OCI-LY7 (cell line): ENCODE measurements at regions not wholly inside any gene's neighbourhood (a gene's known extent, or its start where the extent isn't known, plus 50 kb on each side); places are given as distances from the start of the nearest gene placed in this dataset.

Source experiments
- BruUV-seq: library from RNA; stranded (reverse); fragments of 400-500 nt; replicated peaks from 2 replicates; lab custom pipeline; 2021; lab: Mats Ljungman, UMichigan
- CTCF ChIA-PET: fragments of 300-600 bp; sonication (Branson Sonifier 250); formaldehyde crosslinking; loops from one replicate; lab custom pipeline; 2022; ENCODE audit warnings: antibody characterized with exemption; ENCODE audit not compliant: unreplicated experiment; lab: Charles Lee
- POLR2A ChIA-PET: fragments of 300-600 bp; sonication (Branson Sonifier 250); formaldehyde crosslinking; loops from one replicate; lab custom pipeline; 2022; ENCODE audit warnings: antibody characterized with exemption; lab: Charles Lee
- DNase-seq: peaks from one replicate; pipeline ENCODE4 v3.0.0-alpha.2; 2015; ENCODE audit warnings: low spot score
- H2AFZ ChIP-seq: fragments of 200-600 bp; sonication (generic), shearing (Covaris generic); 2 replicates; pipeline ENCODE4 v1.6.1; 2014; ENCODE audit warnings: mild to moderate bottlenecking, antibody characterized with exemption, low read length, moderate library complexity
- H3K27ac ChIP-seq: fragments of 200-600 bp; sonication (generic); 2 replicates; pipeline ENCODE4 v1.5.1; 2014; ENCODE audit warnings: mixed run types, low read depth, mild to moderate bottlenecking, moderate library complexity, low read length, inconsistent platforms; ENCODE audit not compliant: poor library complexity, severe bottlenecking
- H3K36me3 ChIP-seq: fragments of 200-600 bp; sonication (generic); 2 replicates; pipeline ENCODE4 v1.6.1; 2014; ENCODE audit warnings: mild to moderate bottlenecking, antibody characterized with exemption, low read length, moderate library complexity, mixed read lengths; ENCODE audit not compliant: insufficient read depth
- H3K4me1 ChIP-seq: fragments of 200-600 bp; sonication (generic); 2 replicates; pipeline ENCODE4 v1.5.1; 2014; ENCODE audit warnings: mild to moderate bottlenecking, low read length; ENCODE audit not compliant: insufficient read depth, poor library complexity, severe bottlenecking
- H3K4me2 ChIP-seq: fragments of 200-600 bp; sonication (generic); 2 replicates; pipeline ENCODE4 v1.6.1; 2014; ENCODE audit warnings: mild to moderate bottlenecking, low read length
- H3K4me3 ChIP-seq: fragments of 200-600 bp; sonication (generic); 2 replicates; pipeline ENCODE4 v1.5.1; 2014; ENCODE audit warnings: mild to moderate bottlenecking, low read depth, low read length; ENCODE audit not compliant: poor library complexity, severe bottlenecking
- H3K79me2 ChIP-seq: fragments of 200-600 bp; sonication (generic); 2 replicates; pipeline ENCODE4 v1.6.1; 2016; ENCODE audit warnings: low read depth, mild to moderate bottlenecking, low read length, moderate library complexity, mixed read lengths; ENCODE audit not compliant: insufficient read depth
- H3K9me2 ChIP-seq: fragments of 200-600 bp; sonication (generic); 2 replicates; pipeline ENCODE4 v1.6.1; 2016; ENCODE audit warnings: mild to moderate bottlenecking, low read length, mixed read lengths; ENCODE audit not compliant: insufficient read depth
- H3K9me3 ChIP-seq: fragments of 200-600 bp; sonication (generic); 2 replicates; pipeline ENCODE4 v1.6.1; 2014; ENCODE audit warnings: mild to moderate bottlenecking, mixed run types, low read length, mixed read lengths
- H4K20me1 ChIP-seq: fragments of 200-600 bp; sonication (generic); 2 replicates; pipeline ENCODE4 v1.6.1; 2014; ENCODE audit warnings: mild to moderate bottlenecking, antibody characterized with exemption, low read length, moderate library complexity, mixed read lengths; ENCODE audit not compliant: insufficient read depth
- CTCF ChIP-seq: fragments of 200-600 bp; sonication (generic); conservative IDR thresholded peaks from 2 replicates; pipeline ENCODE4 v1.5.1; 2014; ENCODE audit warnings: mild to moderate bottlenecking, antibody characterized with exemption, low read length, moderate library complexity, mixed read lengths
- EZH2phosphoT487 ChIP-seq: fragments of 200-600 bp; sonication (generic); IDR thresholded peaks from 2 replicates; pipeline ENCODE4 v1.6.1; 2018; ENCODE audit warnings: low read depth, borderline replicate concordance, mild to moderate bottlenecking, mixed run types, antibody characterized with exemption, low read length, moderate library complexity, mixed read lengths
- intact Hi-C: fragments of 100-400 bp; cut with micrococcal nuclease; formaldehyde crosslinking; loops from one replicate; pipeline ENCODE4 v1.10.0; 2022; ENCODE audit not compliant: unreplicated experiment

GRCh38 chr5:56430422-56430821 lies 197.3 kb upstream of the ANKRD55 start:
- no peak overlapping the region for H2AFZ ChIP-seq
- H3K4me3 ChIP-seq = no peak overlapping the region
- no peaks in the 10 kb centered on the region for H3K9me2 ChIP-seq
- ChIA-PET CTCF (no interaction called here), POLR2A (interaction anchor here (0.5 kb wide), 1 partner anchor 170 kb away, joined by 3 read pairs; no protein-coding TSS in a partner anchor)
- H4K20me1 ChIP-seq = no peaks in the 10 kb centered on the region
- BruUV-seq = no TSS peak
- no peaks in the 10 kb centered on the region for H3K4me1 ChIP-seq
- intact Hi-C loops = no loop called here
- no peak overlapping the region for H3K27ac ChIP-seq
- H3K9me3 ChIP-seq = no peaks in the 10 kb centered on the region
- H3K4me2 ChIP-seq = no peak overlapping the region
- H3K36me3 ChIP-seq = no peaks in the 10 kb centered on the region
- H3K79me2 ChIP-seq = no peaks in the 10 kb centered on the region
- no peak for DNase-seq
- TF ChIP-seq EZH2phosphoT487 (no peak), CTCF (no peak)

- Histone ChIP-seq H3K79me2 (no peaks in the 10 kb centered on the region), H3K9me3 (no peaks in the 10 kb centered on the region), H3K4me3 (no peak overlapping the region), H2AFZ (no peak overlapping the region), H3K4me1 (no peaks in the 10 kb centered on the region), H3K9me2 (no peaks in the 10 kb centered on the region), H3K27ac (no peak overlapping the region), H3K36me3 (no peaks in the 10 kb centered on the region), H4K20me1 (no peaks in the 10 kb centered on the region), H3K4me2 (no peak overlapping the region)
- CTCF ChIA-PET = no interaction called here
- no TSS peak for BruUV-seq
- TF ChIP-seq CTCF (no peak), EZH2phosphoT487 (no peak)
- intact Hi-C loops = no loop called here
- no peak for DNase-seq
- POLR2A ChIA-PET = no interaction called here
Observed at GRCh38 chr5:56429110-56429561, 196.0 kb upstream of the ANKRD55 start.

- Histone ChIP-seq H3K9me3 (0 out of 2 replicates have a peak, but pooled peaks cover 9% of the 10 kb centered on the region), H3K4me1 (no peaks in the 10 kb centered on the region), H2AFZ (no peak overlapping the region), H3K4me3 (no peak overlapping the region), H4K20me1 (no peaks in the 10 kb centered on the region), H3K9me2 (no peaks in the 10 kb centered on the region), H3K36me3 (no peaks in the 10 kb centered on the region), H3K27ac (no peak overlapping the region), H3K4me2 (no peak overlapping the region), H3K79me2 (no peaks in the 10 kb centered on the region)
- no TSS peak for BruUV-seq
- DNase-seq = no peak
- POLR2A ChIA-PET = no interaction called here
- TF ChIP-seq EZH2phosphoT487 (no peak), CTCF (no peak)
- CTCF ChIA-PET = interaction anchor here (0.8 kb wide), 1 partner anchor 173 kb away, joined by 3 read pairs; no protein-coding TSS in a partner anchor
- intact Hi-C loops = no loop called here
Observed at GRCh38 chr5:56426693-56427092, 193.6 kb upstream of the ANKRD55 start.
